Neural progenitor cell (in vitro differentiated cells): ENCODE measurements at regions not wholly inside any gene's neighbourhood (a gene's known extent, or its start where the extent isn't known, plus 50 kb on each side); places are given as distances from the start of the nearest gene placed in this dataset.

Experiments
- EZH2 ChIP-seq: fragments of 200-600 bp; sonication (generic); IDR thresholded peaks from 2 replicates; pipeline ENCODE4 v1.6.1; 2017; ENCODE audit warnings: antibody characterized with exemption, mild to moderate bottlenecking, moderate library complexity
- EZH2phosphoT487 ChIP-seq: fragments of 200-600 bp; sonication (generic); IDR thresholded peaks from 2 replicates; pipeline ENCODE4 v1.6.1; 2017; ENCODE audit warnings: antibody characterized with exemption
- TF ChIP-seq, protein P1 (sequence below): fragments of 200-600 bp; sonication (generic); IDR thresholded peaks from 2 replicates; pipeline ENCODE4 v1.5.1; 2017; ENCODE audit warnings: antibody characterized with exemption, mild to moderate bottlenecking

DNA sequence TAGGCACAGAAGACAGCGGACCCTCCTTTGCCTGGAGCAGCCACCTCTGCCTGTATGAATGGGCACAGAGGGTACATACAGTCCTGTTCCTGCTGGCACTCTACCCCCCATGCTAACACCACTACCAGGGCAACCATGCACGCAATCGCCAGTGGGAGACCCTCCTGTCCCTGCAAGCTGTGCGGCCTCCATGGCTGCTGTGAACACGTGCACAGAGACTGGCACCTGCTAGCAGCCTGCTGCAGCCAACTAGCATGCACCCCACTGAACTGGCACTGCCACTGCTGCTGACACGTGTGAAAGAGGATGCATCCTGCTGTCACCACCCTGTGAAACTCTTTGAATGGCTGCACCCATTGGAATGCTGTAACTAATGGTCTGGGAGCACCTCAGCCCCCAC, 885.2 kb upstream of the ARRDC3 start:
- TF ChIP-seq EZH2: no peak
- TF ChIP-seq, protein P1, sequence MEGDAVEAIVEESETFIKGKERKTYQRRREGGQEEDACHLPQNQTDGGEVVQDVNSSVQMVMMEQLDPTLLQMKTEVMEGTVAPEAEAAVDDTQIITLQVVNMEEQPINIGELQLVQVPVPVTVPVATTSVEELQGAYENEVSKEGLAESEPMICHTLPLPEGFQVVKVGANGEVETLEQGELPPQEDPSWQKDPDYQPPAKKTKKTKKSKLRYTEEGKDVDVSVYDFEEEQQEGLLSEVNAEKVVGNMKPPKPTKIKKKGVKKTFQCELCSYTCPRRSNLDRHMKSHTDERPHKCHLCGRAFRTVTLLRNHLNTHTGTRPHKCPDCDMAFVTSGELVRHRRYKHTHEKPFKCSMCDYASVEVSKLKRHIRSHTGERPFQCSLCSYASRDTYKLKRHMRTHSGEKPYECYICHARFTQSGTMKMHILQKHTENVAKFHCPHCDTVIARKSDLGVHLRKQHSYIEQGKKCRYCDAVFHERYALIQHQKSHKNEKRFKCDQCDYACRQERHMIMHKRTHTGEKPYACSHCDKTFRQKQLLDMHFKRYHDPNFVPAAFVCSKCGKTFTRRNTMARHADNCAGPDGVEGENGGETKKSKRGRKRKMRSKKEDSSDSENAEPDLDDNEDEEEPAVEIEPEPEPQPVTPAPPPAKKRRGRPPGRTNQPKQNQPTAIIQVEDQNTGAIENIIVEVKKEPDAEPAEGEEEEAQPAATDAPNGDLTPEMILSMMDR: no peak
- TF ChIP-seq EZH2phosphoT487: no peak
